ENCODE measurements at regions not wholly inside any gene's neighbourhood (a gene's known extent, or its start where the extent isn't known, plus 50 kb on each side); places are given as distances from the start of the nearest gene placed in this dataset.

GRCh38 chr6:105676857-105677256, 274.0 kb upstream of the PREP start:
- TF ChIP-seq CTCF (IDR thresholded peaks at IDR 0.05) (no peak), EZH2 (IDR thresholded peaks at IDR 0.05) (no peak)

Data from neural progenitor cell (in vitro differentiated cells).